Occipital lobe (tissue), 1 donor: ENCODE measurements at regions not wholly inside any gene's neighbourhood (a gene's known extent, or its start where the extent isn't known, plus 50 kb on each side); places are given as distances from the start of the nearest gene placed in this dataset.
"Not testable (repeated sequence)": the region's sequence is repeated elsewhere in the genome, so short reads cannot be mapped to it uniquely, and the experiment has no call there.

Experiments
- DNase-seq: peaks from one replicate; lab custom pipeline; 2025; lab: John Stamatoyannopoulos, UW

DNA sequence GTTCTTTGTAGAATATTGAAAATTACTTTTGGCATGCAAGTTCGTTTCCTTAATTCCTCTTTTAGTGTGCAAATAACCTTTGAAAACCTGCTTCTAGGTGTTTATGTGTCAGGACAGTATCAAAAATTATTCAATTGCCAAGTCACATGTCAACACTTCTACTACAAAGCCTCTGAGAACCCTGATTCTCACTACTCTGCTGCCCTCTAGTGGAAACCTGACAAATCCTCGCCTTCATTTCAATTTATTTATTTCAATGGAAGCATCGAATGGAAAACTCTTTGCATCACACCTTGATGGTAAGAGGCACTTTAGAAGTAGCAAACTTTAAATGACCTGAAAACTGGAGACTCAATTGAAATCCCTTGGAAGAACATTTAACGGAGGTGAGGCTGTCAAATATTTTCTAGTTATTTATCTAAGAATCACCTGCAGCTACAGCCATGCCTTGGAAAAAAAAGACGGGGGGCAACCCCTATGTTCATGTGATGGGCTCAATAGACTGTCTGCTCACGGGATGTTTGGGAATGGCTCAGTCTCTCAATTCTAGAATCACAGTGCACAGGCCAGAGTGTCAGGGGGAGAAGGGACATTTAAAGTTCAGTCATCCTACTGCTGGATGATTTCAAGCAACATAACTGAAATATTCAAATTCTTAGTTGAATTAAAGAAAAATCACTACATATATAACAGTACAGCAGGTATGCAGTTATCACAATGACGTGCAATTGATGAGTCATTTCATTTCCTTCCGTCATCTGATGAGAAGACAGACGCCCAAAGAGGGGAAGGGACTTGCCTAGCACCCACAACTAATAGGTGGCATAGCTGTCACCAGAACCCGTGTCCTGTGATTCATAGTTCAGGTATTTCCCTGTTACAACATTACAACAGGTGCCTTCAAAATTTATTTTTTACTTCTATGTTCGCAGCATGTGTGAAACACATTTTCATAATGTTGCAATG lies 563.9 kb downstream of the TOX3 start:
- peak; percentile 1 for DNase-seq

DNA sequence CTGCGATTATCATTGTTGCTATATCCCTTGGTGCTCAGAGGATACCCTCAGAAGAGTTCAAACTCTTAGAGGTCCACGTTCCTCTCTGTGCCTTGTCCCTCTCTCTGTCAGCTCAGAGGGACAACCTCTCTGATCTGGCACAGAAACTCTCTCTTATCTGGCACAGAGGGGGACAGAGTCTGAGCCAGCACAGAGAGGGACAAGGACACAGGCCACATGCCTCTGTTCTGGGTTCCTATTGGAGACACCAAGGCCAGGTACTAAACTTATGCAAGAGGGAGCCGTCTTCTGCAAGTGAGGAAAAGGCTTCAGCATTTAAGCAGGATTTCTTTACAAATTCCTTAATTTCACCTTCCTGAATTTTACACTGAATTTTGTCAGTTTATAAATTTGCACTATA lies 565.2 kb downstream of the TOX3 start:
- no peak for DNase-seq

DNA sequence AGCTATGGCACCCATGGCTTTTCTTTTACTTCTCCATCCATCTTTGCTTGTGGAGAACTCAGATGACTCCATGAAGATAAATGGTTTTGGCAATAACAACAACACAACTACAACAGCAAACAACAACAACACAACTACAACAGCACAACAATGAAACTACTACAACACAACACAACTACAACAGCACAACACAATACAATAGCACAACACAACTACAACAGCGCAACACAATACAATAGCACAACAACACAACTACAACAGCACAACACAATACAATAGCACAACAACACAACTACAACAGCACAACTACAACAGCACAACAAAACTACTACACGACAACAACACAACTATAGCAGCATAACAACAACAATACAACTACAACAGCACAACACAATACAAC lies 569.4 kb downstream of the TOX3 start:
- DNase-seq, result not testable (repeated sequence)

- no peak for DNase-seq
Measured at GRCh38 chr16:51971184-51971583, 575.8 kb downstream of the TOX3 start.

GRCh38 chr16:51968749-51969148 lies 578.2 kb downstream of the TOX3 start:
- no peak for DNase-seq

DNA sequence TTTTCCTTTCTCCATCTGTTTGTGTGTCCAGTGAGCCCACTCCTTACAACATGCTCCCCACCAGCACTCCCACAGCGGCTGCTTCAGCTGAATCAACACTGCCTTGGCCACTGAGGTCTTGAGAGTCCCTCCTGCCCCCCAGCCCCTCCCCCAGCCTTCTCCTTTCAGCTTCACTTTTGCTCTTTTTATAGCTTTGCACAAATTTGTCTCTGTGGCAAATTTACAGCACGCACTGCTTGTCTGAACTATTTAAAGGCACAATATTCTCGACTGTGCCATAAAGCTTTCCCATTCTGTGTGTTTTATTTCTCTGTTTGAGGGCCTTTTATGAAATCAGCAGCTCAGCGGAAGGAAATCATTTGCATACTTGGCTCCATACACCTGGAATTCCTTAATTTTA lies 579.3 kb downstream of the TOX3 start:
- DNase-seq, result no peak

- DNase-seq, result no peak
Measured at GRCh38 chr16:51960931-51961330, 586.0 kb downstream of the TOX3 start.

GRCh38 chr16:51953286-51953985 lies 593.5 kb downstream of the TOX3 start:
- DNase-seq, result no peak

DNA sequence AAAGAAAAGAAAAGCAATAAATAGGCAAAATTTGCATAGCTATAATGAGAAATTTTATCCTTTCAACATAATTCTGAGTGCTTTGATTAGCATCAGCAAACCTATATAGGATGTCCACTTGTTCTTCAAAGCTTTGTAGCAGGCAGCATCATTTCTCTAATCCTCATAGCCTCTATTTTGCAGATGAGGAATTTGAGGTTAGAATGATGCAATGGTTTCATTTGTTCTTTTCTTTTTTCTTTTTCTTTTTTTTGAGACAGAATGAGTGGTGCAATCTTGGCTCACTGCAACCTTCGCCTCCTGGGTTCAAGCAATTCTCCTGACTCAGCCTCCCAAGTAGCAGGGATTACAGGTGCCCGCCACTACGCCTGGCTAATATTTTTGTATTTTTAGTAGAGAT lies 594.4 kb downstream of the TOX3 start:
- DNase-seq, result no peak

DNA sequence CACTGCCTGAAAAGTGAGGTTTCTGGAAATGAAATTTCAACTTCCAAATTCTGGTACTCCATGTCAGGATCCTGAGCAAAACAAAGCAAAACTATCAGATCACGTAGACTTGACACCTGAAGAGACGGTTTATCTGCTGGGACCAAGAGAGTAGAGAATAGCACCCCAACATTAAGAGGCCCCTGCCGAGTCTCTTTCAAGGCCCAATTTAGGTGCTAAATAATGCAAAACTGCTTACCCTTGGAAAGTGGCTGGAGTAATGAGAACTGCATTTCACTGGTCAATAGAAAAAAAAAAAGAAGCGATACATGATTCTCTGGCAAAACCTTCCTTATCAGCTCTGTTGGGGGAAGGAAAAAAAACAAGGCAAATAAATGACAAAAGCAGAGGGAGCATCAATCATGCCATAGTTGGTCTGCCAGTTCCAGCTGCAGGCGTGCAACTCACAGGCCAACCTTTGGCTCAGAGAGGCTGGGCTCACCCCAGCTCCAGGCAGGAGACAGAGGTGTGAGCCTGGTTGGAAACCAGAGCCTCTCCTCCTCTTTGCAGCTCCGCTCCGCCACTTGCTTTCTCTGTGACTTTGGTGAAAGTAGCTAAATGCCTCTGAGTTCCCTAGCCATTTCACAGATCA lies 595.2 kb downstream of the TOX3 start:
- DNase-seq, result no peak

GRCh38 chr16:51950118-51950780 lies 596.7 kb downstream of the TOX3 start:
- DNase-seq, result no peak

DNA sequence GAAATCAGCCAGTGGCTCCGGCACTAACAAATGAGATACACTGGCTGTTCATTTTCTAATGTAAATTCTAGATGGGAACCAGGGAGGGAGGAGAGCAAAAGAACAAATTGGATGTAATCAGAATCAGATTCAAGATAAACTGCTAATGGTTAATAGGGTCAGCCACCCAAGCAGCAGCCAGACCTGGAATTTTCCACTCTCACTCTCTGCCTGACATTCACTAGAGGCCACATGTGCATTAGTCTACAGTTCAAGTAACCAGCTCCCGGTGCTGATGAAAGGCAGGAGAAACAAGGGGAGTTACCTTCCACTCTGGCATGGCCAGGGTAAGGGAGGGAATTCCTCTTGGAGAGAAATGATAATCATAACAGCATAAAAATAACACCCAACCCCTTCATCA lies 597.7 kb downstream of the TOX3 start:
- no peak for DNase-seq

DNA sequence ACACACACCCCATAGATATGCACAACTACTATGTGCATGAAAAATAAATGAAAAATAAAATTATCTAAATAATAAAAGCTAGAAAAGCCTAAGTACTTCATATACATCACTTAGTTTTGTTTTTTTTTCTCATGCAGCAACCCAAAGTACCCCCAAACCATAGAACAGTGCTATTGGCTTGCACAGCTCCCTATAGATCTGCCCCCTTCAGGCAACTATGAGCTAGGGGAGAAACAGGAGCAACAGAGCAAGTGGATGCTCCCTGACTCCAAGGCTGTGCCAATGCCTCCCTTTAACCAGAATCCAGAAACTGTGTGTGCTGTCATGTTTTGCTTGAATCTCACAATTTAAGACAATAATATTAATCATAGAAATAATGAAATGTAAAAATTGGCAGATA lies 605.5 kb downstream of the TOX3 start:
- no peak for DNase-seq

DNA sequence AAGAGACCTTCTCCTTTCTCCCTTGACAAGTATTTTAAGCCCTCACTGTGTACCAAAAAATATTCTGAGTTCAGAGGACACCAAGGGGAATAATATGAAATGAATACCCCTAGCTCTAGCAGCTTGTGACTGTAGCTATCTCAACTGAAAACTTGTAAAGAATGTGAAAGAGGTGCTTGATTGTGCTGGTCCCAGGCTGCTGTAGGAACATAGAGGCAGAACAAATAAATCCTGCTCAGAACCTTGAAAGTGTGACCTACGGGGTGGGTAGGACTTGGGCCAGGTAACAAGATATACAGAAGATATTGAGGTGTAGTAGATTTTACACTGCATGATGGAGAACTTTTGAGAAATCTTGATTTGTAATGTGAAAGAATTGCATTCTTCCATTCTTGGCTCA lies 606.8 kb downstream of the TOX3 start:
- DNase-seq, result no peak

DNA sequence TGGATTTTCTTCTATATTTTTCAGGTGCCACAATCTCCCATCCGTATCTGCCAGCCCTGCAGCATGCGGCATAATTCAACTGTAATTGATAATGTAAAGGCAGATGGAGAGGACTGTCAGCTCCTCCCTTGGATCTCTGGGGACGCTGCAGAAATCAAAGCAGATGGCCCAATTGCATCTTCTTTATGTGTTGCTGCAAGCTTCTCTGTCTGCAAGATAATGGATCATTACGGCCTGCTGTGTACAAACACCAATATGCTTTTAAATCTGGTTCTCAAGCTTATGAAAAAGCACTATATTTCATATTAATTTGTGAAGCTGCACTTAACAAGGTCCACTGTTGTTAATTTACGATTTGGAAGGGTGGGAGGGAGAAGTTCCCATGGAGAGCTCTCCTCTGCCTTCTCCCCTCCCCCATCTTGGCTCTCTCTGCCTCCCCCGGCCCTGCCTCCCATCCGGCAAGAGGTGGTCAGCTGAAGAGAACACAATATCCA lies 607.5 kb downstream of the TOX3 start:
- DNase-seq, result no peak

- no peak for DNase-seq
Measured at GRCh38 chr16:51938861-51939260, 608.1 kb downstream of the TOX3 start.

DNA sequence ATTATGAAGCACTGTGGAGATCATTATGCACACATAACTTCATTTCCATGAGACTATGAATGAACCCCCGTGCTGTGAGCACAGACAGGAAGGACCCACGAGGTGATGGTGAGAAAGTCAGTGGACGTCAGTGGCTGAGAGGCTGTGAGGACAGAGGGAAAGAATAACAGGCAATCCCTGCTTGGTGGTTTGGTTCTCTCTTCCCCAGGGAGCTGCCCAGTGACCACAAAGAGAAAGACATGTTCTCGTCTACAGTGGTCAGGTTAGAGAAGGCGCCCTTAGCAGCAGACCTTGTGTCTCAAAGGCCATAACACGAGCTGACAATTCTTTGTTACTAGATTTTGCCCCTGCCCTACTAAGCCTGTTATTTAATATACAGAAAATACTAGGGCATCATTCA lies 609.2 kb downstream of the TOX3 start:
- no peak for DNase-seq

DNA sequence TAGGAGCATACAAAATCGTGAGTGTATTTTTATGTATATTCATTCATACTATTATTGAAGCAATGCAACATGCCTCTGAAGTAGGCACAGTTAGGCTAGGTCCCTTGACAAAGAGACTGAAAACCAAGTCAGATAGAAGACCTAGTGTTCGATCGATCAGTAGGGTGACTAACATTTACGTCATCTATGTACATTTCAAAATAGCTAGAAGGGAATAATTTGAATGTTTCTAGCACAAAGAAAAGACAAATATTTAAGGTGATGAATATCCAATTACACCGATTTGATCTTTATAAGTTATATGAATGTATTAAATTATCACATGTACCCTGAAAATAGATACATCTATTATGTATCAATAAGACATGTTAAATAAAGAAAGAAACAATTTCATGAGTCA lies 610.1 kb downstream of the TOX3 start:
- DNase-seq, result no peak

DNA sequence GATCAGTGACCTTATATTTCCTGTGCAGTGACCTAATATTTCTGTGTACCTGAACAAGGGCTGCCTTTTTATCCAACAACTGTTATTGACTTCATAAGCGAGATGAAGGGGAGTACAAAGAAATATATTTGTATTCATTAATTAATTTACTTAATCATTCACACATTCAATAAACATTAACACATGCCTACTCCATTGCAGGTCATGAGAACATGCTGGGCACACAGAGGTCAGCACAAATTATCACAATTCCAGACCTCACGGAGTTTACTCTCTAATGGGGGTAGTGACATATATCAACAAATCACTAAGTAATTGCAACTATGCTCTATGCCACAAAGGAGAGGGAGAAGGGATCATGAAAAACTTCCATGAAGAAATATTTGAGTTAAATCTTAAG lies 614.6 kb downstream of the TOX3 start:
- DNase-seq, result no peak

DNA sequence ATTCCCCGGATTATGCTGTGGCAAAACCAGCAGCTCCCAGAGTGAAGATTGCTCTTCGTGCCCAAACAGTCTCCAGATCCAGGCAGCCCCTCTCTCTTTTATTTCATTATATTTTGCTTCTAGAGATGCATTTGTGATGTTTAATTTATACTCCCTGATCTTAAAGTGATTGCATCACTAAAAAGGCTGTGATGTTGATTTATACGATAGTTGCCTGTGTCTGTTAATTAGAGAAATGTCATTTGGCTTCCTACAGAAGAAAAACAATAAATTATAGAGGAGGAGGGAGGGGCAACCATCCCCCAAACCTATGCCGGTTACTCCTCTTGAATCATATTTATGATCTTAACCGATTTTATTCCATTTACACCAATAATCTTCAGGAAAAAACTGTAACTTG lies 615.3 kb downstream of the TOX3 start:
- no peak for DNase-seq

DNA sequence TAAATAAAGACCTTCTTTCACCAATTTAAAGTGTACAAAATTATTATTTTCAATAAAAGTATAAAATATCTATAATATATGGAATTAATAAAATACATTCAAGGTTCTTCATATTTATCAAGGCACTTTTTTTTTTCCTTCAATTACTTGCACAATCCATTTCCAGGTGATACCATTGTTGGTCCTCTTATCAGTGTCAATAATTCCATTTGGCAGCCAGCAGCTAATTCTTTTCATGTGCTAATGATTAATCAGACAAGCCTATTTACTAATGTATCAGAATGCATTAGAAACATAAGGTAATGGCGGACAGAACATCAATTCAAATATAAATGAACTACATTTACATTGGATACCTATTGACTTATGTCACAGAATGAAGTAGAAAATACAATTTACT lies 622.2 kb downstream of the TOX3 start:
- no peak for DNase-seq

DNA sequence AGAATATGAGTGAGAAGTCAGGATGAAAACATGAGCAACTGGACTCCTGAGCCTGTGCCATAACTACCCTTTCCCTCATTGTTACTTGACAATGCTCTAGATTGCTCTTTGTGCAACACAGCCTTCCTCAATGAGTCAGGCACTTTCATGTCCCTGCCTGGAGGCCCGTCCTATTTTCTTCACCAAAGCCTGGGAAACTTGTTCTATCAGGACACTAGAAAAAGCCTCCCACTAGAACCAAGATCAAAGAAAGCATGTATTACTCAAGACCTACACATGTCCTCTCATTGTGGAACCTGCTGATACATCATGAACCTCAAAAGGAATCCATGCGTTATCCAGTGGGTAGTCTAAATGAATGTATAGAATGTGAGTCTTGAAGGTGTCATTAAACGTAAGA lies 624.5 kb downstream of the TOX3 start:
- no peak for DNase-seq
